ENCODE measurements at regions not wholly inside any gene's neighbourhood (a gene's known extent, or its start where the extent isn't known, plus 50 kb on each side); places are given as distances from the start of the nearest gene placed in this dataset.

- TF ChIP-seq POLR2A (IDR thresholded peaks at IDR 0.05) (no peak), CTCF (IDR thresholded peaks at IDR 0.05) (no peak)
Measured at GRCh38 chrX:95332530-95332929, 1352.1 kb upstream of the DIAPH2 start.
